Stomach (tissue), 4 donors: ENCODE measurements at regions not wholly inside any gene's neighbourhood (a gene's known extent, or its start where the extent isn't known, plus 50 kb on each side); places are given as distances from the start of the nearest gene placed in this dataset.

ENCODE experiments used
- CTCF ChIP-seq, 7 experiments: fragments of 450-650 bp in 4 of 7; fragments of 200-600 bp in 3 of 7; sonication (generic) in 3 of 7; IDR thresholded peaks; one replicate each; pipeline ENCODE4 v1.5.1; 2016 to 2019; ENCODE audit warnings: antibody characterized with exemption in 7 of 7, control low read depth in 2 of 7, mild to moderate bottlenecking in 1 of 7
- POLR2A ChIP-seq, 4 donors: fragments of 450-650 bp; IDR thresholded peaks; one replicate each; pipeline ENCODE4 v1.6.1; 2016; ENCODE audit warnings: antibody characterized with exemption in 4 of 4, control low read depth in 2 of 4, mild to moderate bottlenecking in 1 of 4, moderate library complexity in 1 of 4

GRCh38 chr3:163672954-163673353, 1405.3 kb downstream of the SI start:
- TF ChIP-seq CTCF (IDR thresholded peaks at IDR 0.05): no peak
- TF ChIP-seq POLR2A (IDR thresholded peaks at IDR 0.05): no peak
